GM21381 (cell line): ENCODE measurements at regions not wholly inside any gene's neighbourhood (a gene's known extent, or its start where the extent isn't known, plus 50 kb on each side); places are given as distances from the start of the nearest gene placed in this dataset.
"Not testable (repeated sequence)": the region's sequence is repeated elsewhere in the genome, so short reads cannot be mapped to it uniquely, and the experiment has no call there.

ENCODE experiments used
- ATAC-seq: cut with Tn5 transposase; IDR thresholded peaks from one replicate; pipeline ENCODE4 v1.9.1; 2021; ENCODE audit warnings: mild to moderate bottlenecking, moderate library complexity; ENCODE audit not compliant: unreplicated experiment

- ATAC-seq, result no peak
Measured at GRCh38 chr14:97129639-97130038, 332.5 kb downstream of the VRK1 start.

DNA sequence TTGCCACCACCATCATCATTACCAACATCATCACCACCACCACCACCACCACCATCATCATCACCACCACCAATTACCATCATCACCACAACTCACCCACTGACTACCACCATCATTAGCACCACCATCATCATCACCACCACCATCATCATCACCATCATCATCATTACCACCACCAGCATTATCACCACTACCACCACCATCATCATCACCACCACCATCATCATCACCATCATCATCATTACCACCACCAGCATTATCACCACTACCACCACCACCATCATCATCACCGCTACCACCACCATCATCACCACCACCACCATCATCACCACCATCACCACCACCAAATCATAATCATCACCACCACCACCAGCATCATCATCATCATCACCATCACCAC is 338.7 kb downstream of the VRK1 start:
- ATAC-seq, result not testable (repeated sequence)

DNA sequence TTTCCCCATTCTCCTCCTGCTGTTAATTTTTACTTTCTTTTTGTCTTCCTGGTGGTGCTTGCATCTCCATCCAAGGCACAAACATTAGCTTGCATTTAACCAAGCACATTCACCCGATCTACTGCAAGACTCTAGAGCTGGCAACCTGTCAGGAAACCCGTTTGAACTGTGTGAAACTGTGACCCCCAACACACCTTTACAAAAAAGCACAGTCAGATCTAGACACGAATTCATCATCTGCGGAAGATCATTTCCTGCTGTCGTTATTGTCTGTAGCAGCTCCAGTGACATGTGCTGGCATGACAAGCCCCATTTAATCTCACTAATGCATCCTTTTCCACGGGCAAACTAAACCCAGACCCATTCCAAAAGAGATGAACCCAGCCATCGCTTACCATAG is 340.5 kb downstream of the VRK1 start:
- ATAC-seq, result no peak

GRCh38 chr14:97138801-97139200 is 341.6 kb downstream of the VRK1 start:
- no peak for ATAC-seq

DNA sequence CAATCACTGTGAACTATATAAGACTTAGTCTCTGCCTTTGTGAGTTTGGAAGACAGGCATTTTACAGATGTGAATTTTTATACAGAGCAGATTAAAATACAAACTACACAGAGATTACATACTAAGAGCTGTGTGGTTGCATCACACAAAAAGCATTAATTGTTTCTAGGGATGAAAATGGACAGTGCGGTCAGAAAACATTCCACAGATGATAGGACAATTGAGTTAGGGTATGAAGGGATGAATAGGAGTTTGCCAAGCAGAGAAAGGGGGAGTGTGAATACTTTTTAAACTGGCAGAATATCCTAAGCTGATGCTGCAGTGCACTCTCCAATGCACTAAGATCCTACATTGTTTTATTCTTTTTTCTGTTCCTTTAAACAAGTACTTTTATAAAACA is 345.8 kb downstream of the VRK1 start:
- no peak for ATAC-seq

- no peak for ATAC-seq
Measured at GRCh38 chr14:97143456-97143855, 346.3 kb downstream of the VRK1 start.

GRCh38 chr14:97148021-97148420 is 350.8 kb downstream of the VRK1 start:
- not testable (repeated sequence) for ATAC-seq

DNA sequence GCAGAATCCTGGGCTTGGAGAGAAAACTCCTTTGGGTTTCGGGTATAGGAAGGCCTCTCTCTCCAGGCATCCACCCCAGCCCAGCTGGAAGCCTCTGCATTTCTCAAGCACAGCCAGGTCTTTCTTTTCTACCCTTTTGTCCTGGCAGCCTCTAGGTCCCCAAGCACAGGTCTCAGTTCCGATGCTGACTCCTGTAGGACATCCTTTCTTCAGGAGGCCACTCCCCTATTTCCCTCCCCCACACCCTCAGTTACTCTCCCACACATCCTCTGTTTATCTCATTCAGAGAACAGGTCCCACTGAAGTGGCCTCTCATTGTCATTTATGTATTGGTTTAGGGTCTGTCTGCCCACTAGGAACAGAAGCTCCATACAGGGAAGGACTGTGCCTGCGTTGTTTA is 352.6 kb downstream of the VRK1 start:
- no peak for ATAC-seq

DNA sequence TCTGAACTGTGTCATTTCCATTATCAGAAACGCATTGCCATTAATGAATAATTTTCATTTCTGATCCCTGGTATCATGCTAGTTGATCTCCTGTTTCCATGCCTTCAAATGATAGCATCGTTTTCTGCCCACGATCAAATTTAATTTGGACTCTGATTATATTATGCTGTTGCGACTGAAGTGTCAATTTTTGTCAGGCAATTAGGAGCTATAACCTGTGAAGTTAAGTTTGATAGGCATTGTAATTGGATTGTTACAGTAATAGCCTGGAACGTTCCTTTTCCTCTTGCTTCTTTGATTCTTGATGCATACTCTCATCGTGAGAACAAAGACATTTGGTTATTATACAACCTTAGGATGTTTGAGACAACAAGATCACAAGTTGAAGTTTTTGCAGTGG is 356.3 kb downstream of the VRK1 start:
- no peak for ATAC-seq

DNA sequence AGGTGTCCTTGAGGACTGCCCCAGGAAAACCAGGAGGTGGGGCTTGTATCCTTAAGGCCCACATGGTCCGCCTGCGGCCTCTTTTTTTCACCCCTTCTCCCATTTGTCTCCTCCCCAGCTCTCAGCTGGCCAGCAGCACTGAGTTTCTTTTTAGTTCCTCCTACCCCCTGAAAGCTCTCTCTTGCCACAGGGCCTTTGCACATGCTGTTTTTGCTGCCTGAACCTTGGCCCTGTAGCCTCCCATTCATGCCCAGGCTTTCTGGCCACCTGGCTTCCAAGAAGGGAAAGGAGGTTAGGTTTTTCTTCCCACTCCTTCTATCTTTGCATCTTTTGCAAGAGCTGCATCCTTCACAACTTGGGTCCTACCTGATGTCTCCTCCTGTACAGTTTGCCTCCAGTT is 358.1 kb downstream of the VRK1 start:
- no peak for ATAC-seq

DNA sequence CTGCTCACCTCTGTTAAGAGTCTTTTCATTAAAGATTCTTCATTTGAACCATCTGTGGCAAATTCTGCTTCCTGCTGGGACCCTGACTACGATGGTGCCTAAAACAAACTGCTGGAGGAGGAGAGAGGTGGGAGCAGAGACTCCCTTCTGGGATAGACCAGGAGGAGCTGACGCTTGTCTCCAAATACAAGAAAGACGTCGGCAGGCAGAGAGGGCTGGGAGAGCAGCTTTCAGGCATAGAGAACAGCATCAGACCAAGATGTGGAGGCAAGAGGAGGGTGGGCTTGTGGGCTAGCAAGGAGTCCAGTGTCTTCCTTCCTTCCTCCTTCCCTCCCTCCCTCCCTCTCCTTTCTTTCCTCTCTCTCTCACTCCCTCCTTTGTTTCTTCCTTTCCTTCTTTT is 358.6 kb downstream of the VRK1 start:
- ATAC-seq, result no peak

DNA sequence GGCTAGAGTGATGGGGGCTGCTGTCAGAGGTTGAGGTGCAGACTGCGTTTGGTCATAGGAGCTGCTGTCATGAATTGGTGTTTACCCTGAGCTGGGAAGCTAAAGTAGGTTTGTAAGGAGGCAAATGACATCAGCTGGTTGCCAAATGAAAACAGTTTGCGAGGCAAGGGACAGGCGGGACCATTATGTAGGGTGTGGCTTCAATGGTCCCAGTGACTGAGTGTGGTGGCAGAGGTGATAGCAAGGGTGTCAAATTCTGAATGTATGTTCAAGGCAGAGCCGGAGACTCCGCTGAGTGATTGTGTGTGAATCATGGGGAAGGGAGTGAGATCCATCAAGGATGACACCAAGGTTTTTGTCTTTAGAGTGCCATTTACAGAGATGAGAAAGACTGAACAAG is 359.5 kb downstream of the VRK1 start:
- ATAC-seq, result no peak

- no peak for ATAC-seq
Measured at GRCh38 chr14:97158102-97158501, 360.9 kb downstream of the VRK1 start.

GRCh38 chr14:97159124-97159523 is 361.9 kb downstream of the VRK1 start:
- no peak for ATAC-seq

- ATAC-seq, result no peak
Measured at GRCh38 chr14:97162621-97163020, 365.4 kb downstream of the VRK1 start.

GRCh38 chr14:97164021-97164420 is 366.8 kb downstream of the VRK1 start:
- no peak for ATAC-seq

- no peak for ATAC-seq
Measured at GRCh38 chr14:97166497-97166896, 369.3 kb downstream of the VRK1 start.

- not testable (repeated sequence) for ATAC-seq
Measured at GRCh38 chr14:97167577-97167976, 370.4 kb downstream of the VRK1 start.

GRCh38 chr14:97172644-97173043 is 375.5 kb downstream of the VRK1 start:
- no peak for ATAC-seq

DNA sequence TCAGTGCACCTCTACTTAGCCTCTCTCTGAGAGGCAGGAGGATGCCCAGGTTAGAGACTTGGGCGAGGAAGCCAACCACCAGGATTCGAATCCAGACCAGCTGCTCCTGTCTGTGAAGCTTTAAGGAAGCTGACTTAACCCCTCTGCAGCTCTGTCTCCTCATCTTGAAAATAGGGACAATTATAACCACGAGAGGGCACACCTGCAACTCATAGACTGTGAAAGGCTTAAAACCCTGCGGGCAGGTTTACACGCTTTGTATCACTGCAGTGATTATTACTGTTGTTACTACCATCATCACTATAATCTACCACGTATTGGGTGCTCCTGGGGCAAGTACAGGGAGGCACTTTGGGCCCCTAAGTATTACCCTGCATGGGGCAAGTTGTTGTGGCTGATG is 379.8 kb downstream of the VRK1 start:
- ATAC-seq, result no peak

DNA sequence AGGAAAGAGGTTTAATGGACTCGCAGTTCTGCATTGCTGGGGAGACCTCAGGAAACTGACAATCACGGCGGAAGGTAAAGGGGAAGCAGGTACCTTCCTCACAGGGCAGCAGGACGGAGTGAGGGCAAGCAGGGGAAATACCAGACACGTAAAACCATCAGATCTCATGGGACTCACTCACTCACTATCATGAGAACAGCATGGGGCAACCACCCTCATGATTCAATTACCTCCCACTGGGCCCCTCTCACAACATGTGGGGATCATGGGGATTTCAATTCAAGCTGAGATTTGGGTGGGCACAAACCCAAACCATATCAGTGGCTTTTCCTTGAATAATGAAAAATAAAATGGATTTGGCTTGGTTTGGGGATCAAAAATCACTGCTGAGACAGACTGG is 380.5 kb downstream of the VRK1 start:
- ATAC-seq, result no peak

DNA sequence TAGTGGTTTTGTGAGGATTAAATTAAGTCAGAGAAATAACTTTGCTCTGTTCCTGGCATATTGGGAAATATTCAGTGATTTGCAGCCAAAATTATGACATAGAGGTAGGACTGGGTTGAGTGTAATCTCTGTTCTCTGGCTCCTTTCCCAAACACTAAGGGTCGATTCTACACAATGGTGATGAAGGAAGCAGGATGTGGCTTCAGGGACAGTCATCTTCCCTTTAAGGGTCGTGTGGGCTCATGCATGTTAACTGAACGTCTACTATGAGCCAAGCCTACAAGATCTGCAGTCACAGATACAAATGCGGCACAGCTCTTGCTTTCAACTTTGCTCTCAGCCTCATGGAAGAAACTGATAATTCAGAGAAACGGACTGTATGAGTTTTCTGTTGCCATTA is 381.6 kb downstream of the VRK1 start:
- ATAC-seq, result no peak

DNA sequence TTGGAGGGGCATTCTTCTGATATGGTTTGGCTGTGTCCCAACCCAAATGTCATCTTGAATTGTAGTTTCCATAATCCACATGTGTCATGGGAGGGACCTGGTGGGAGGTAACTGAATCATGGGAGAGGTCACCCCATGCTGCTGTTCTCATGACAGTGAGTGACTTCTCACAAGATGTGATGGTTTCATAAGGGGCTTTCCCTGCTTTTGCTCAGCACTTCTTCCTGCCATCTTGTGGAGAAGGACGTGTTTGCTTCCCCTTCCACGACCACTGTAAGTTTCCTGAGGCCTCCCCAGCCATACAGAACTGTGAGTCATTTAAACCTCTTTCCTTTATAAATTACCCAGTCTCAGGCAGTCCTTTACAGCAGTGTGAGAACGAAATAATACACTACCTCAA is 382.4 kb downstream of the VRK1 start:
- ATAC-seq, result no peak
